DND-41 (cell line): ENCODE measurements at regions not wholly inside any gene's neighbourhood (a gene's known extent, or its start where the extent isn't known, plus 50 kb on each side); places are given as distances from the start of the nearest gene placed in this dataset.
"Not testable (repeated sequence)": the region's sequence is repeated elsewhere in the genome, so short reads cannot be mapped to it uniquely, and the experiment has no call there.

Source experiments
- ATAC-seq: fragments of 200-7000 bp; cut with Tn5 transposase; 3 replicates; pipeline ENCODE4 v1.9.1; 2021; ENCODE audit warnings: low read depth; ENCODE audit not compliant: insufficient read depth
- DNase-seq: peaks from one replicate; pipeline ENCODE4 v3.0.0-alpha.2; 2020
- H2AFZ ChIP-seq: 2 replicates; pipeline ENCODE4 v1.6.0; 2012; ENCODE audit warnings: low read depth, low read length
- H3K27ac ChIP-seq: 2 replicates; pipeline ENCODE4 v1.5.1; 2012; ENCODE audit warnings: low read length, inconsistent platforms
- H3K27me3 ChIP-seq: fragments of 200-600 bp; sonication (generic); 2 replicates; pipeline ENCODE4 v1.6.0; 2012; ENCODE audit warnings: low read length, mild to moderate bottlenecking, inconsistent platforms; ENCODE audit not compliant: insufficient read depth, poor library complexity
- H3K36me3 ChIP-seq: 2 replicates; pipeline ENCODE4 v1.5.1; 2012; ENCODE audit warnings: low read length, inconsistent platforms; ENCODE audit not compliant: insufficient read depth
- H3K4me1 ChIP-seq: 2 replicates; pipeline ENCODE4 v1.5.1; 2012; ENCODE audit warnings: mild to moderate bottlenecking, low read length; ENCODE audit not compliant: insufficient read depth
- H3K4me2 ChIP-seq: 2 replicates; pipeline ENCODE4 v1.6.0; 2012; ENCODE audit warnings: mild to moderate bottlenecking, moderate library complexity, low read length, inconsistent platforms; ENCODE audit not compliant: insufficient read depth
- H3K4me3 ChIP-seq, 2 experiments: fragments of 200-600 bp in 1 of 2; shearing (Covaris generic) in 1 of 2; 2 replicates each; pipeline ENCODE4 v1.5.1; 2012 to 2016; ENCODE audit warnings: inconsistent platforms in 2 of 2, low read length in 2 of 2, mild to moderate bottlenecking in 2 of 2, low read depth in 1 of 2, moderate library complexity in 1 of 2
- H3K79me2 ChIP-seq: 2 replicates; pipeline ENCODE4 v1.6.0; 2012; ENCODE audit warnings: low read length, inconsistent platforms; ENCODE audit not compliant: insufficient read depth
- H3K9ac ChIP-seq: 2 replicates; pipeline ENCODE4 v1.6.0; 2012; ENCODE audit warnings: low read depth, mild to moderate bottlenecking, inconsistent platforms, low read length, moderate library complexity
- H3K9me3 ChIP-seq: 2 replicates; pipeline ENCODE4 v1.5.1; 2012; ENCODE audit warnings: low read length, moderate library complexity, mild to moderate bottlenecking, inconsistent platforms; ENCODE audit not compliant: insufficient read depth, severe bottlenecking
- H4K20me1 ChIP-seq: 2 replicates; pipeline ENCODE4 v1.6.0; 2012; ENCODE audit warnings: low read length; ENCODE audit not compliant: insufficient read depth
- EZH2 ChIP-seq: IDR thresholded peaks from 3 replicates; pipeline ENCODE4 v1.6.1; 2012; ENCODE audit warnings: borderline replicate concordance, low read depth, mild to moderate bottlenecking, moderate library complexity, low read length, inconsistent platforms; ENCODE audit not compliant: severe bottlenecking
- TF ChIP-seq, protein P1 (sequence below): IDR thresholded peaks from 2 replicates; pipeline ENCODE4 v1.5.1; 2012; ENCODE audit warnings: borderline replicate concordance, low read length, moderate library complexity, mild to moderate bottlenecking; ENCODE audit not compliant: poor library complexity, severe bottlenecking; ENCODE audit errors: extremely low read depth

DNA sequence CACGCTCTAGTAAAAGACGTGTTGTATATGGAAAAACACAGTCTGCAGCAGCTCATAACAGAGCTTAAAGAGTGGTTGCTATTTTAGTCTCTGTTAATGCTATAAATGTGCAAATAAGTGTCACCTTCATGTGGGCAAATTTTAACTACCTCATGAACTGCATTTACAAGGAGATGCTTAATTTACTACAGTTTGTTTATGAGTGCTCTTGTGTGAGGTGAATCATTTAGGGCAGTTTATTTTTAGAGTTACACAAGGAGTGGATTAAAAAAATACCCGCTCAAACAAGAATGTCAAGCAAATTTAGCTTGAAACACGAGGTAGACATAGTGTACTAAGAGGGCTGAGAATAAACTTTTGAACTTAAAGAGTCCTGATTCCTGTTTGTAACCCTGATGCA is 579.0 kb downstream of the MFSD1 start:
- DNase-seq, result no peak
- Histone ChIP-seq H2AFZ (no peak overlapping the region), H3K79me2 (no peaks in the 10 kb centered on the region), H3K4me2 (no peak overlapping the region), H4K20me1 (no peaks in the 10 kb centered on the region), H3K4me3 (no peak overlapping the region), H3K4me1 (no peaks in the 10 kb centered on the region), H3K27ac (no peak overlapping the region), H3K27me3 (no peaks in the 10 kb centered on the region), H3K9me3 (no peaks in the 10 kb centered on the region), H3K36me3 (no peaks in the 10 kb centered on the region), H3K9ac (no peak overlapping the region)
- no peak for TF ChIP-seq EZH2
- TF ChIP-seq, protein P1, sequence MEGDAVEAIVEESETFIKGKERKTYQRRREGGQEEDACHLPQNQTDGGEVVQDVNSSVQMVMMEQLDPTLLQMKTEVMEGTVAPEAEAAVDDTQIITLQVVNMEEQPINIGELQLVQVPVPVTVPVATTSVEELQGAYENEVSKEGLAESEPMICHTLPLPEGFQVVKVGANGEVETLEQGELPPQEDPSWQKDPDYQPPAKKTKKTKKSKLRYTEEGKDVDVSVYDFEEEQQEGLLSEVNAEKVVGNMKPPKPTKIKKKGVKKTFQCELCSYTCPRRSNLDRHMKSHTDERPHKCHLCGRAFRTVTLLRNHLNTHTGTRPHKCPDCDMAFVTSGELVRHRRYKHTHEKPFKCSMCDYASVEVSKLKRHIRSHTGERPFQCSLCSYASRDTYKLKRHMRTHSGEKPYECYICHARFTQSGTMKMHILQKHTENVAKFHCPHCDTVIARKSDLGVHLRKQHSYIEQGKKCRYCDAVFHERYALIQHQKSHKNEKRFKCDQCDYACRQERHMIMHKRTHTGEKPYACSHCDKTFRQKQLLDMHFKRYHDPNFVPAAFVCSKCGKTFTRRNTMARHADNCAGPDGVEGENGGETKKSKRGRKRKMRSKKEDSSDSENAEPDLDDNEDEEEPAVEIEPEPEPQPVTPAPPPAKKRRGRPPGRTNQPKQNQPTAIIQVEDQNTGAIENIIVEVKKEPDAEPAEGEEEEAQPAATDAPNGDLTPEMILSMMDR, result no peak
- no peak for ATAC-seq

DNA sequence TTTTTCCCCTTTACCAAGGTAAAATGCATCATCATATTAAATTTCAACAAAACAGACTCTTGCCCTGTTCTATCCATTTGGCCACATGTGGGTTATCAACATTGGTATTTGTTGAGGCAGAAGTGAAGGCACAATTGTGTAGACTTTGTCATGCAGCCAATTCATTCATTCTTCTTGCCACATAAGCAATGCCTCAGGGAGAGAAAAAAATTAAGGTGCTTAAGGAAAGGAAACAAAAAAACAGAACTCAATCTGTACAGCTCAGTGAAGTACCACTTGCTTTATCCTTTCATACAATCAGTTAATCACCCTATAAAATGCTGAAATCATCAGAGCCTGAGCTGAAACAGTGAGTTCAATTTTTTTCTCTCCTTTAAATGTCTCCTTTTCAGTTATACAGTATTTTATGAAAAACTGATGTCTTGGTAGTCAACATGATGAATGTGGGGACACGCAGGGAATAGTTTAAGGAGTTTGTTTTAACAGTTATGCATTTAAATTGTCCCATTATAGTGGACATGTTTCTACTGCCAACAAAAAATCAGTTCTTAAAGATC is 588.9 kb downstream of the MFSD1 start:
- no peak overlapping the region for H3K4me2 ChIP-seq
- H3K4me1 ChIP-seq, result no peaks in the 10 kb centered on the region
- no peak overlapping the region for H3K4me3 ChIP-seq
- no peaks in the 10 kb centered on the region for H4K20me1 ChIP-seq
- H3K79me2 ChIP-seq, result no peaks in the 10 kb centered on the region
- no peak overlapping the region for H3K9ac ChIP-seq
- H3K9me3 ChIP-seq, result no peaks in the 10 kb centered on the region
- H3K27me3 ChIP-seq, result no peaks in the 10 kb centered on the region
- TF ChIP-seq, protein P1, result no peak
- TF ChIP-seq EZH2, result no peak
- no peaks in the 10 kb centered on the region for H3K36me3 ChIP-seq
- H3K27ac ChIP-seq, result no peak overlapping the region
- no peak for DNase-seq
- no peak overlapping the region for H2AFZ ChIP-seq
- ATAC-seq, result no peak

DNA sequence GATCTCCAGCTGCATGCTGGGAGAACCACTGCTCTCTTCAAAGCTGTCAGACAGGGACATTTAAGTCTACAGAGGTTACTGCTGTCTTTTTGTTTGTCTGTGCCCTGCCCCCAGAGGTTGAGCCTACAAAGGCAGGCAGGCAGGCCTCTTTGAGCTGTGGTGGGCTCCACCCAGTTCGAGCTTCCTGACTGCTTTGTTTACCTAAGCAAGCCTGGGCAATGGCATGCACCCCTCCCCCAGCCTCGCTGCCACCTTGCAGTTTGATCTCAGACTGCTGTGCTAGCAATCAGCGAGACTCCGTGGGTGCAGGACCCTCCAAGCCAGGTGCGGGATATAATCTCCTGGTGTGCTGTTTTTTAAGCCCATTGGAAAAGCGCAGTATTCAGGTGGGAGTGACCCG is 591.0 kb upstream of the IL12A start:
- DNase-seq, H3K4me1 ChIP-seq, H3K9me3 ChIP-seq, H3K79me2 ChIP-seq, H3K27ac ChIP-seq, H3K4me2 ChIP-seq, H3K4me3 ChIP-seq, H3K9ac ChIP-seq, H3K36me3 ChIP-seq, H2AFZ ChIP-seq, H3K27me3 ChIP-seq, ATAC-seq, H4K20me1 ChIP-seq: not testable (repeated sequence)

DNA sequence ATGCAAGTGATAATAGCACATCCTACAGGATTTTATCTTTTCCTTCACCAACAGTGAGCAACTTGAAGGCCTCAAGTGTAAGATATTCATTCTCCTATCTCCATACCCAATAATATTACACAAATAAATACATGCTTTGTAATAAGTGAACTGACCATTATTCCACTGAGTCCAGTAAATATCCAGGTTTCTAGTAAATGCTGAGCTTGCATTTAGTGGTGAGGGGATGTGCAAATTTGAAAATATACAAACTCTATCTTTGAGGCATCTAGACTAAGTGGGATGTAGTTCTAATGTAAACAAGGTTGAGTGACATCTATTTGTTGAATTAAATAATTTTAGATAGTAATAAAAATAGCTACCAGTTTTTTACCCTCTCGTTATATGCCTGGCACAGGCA is 587.6 kb upstream of the IL12A start:
- no peak for ATAC-seq
- no peaks in the 10 kb centered on the region for H3K4me1 ChIP-seq
- H3K9ac ChIP-seq, result no peak overlapping the region
- H2AFZ ChIP-seq, result no peak overlapping the region
- H3K27ac ChIP-seq, result no peak overlapping the region
- H4K20me1 ChIP-seq, result no peaks in the 10 kb centered on the region
- no peaks in the 10 kb centered on the region for H3K27me3 ChIP-seq
- no peak for DNase-seq
- no peaks in the 10 kb centered on the region for H3K79me2 ChIP-seq
- no peak overlapping the region for H3K4me3 ChIP-seq
- no peaks in the 10 kb centered on the region for H3K9me3 ChIP-seq
- no peaks in the 10 kb centered on the region for H3K36me3 ChIP-seq
- no peak overlapping the region for H3K4me2 ChIP-seq
- TF ChIP-seq, protein P1, result no peak
- no peak for TF ChIP-seq EZH2

DNA sequence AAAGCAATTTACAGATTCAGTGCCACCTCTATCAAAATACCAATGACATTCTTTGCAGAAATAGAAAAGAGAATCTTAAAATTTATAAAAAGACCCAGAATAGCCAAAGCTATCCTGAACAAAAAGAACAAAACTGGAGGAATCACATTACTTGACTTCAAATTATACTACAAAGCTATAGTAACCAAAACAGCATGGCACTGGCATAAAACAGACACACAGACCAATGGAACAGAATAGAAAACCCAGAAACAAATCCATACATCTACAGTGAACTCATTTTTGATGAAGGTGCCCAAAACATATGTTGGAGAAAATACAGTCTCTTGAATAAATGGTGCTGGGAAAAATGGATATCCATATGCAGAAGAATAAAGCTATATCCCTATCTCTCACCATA is 578.9 kb upstream of the IL12A start:
- H3K4me3 ChIP-seq, H3K9me3 ChIP-seq, DNase-seq, H2AFZ ChIP-seq, H3K79me2 ChIP-seq, H3K27ac ChIP-seq, H3K4me2 ChIP-seq, H3K4me1 ChIP-seq, ATAC-seq, H4K20me1 ChIP-seq, H3K27me3 ChIP-seq, H3K9ac ChIP-seq, H3K36me3 ChIP-seq: not testable (repeated sequence)
